ENCODE measurements at regions not wholly inside any gene's neighbourhood (a gene's known extent, or its start where the extent isn't known, plus 50 kb on each side); places are given as distances from the start of the nearest gene placed in this dataset.
"Not testable (repeated sequence)": the region's sequence is repeated elsewhere in the genome, so short reads cannot be mapped to it uniquely, and the experiment has no call there.

- DNase-seq = no peak
These were observed 87.1 kb upstream of the KCNA1 start for GRCh38 chr12:4822572-4822971.

DNA sequence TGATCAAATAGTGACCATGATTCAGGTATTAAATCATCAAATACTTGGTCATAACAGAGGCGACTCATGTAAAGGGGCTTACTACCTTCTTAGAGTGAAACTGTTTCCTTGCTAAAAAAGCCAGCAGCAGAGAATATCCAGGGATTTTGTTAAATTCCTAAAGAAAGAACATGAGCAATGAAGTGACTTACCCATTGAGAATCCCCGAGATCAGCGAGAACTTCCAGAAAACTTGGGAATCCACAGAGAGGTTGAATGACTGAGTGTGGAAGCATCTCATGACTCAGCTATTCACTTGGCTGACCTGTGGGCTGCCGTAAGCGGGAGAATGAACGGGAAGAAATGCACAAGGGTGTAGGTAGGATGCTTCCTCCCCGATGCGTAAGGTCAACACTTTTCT is 85.3 kb upstream of the KCNA1 start:
- DNase-seq = no peak

GRCh38 chr12:4825011-4825858 is 84.5 kb upstream of the KCNA1 start:
- DNase-seq = no peak

DNA sequence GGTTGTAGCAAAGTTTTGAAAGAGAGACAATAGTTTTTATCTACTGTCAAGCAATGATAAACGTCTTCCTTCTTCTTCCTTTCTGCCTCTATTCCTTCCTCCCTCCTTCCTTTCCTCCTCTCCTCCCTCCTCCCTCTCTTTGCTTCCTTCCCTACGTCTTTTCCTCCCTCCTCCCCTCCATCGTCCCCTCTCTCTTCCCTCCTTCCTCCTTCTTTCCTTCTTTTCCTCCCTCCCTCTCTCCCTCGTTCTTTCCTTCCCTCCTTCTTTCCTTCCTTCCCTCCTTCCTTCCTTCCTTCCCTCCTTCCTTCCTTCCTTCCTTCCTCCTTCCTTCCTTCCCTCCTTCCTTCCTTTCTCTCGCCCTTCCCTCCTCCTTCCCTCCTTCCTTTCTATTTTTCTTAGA is 82.8 kb upstream of the KCNA1 start:
- DNase-seq = no peak

GRCh38 chr12:4828176-4828575 is 81.5 kb upstream of the KCNA1 start:
- DNase-seq = no peak

GRCh38 chr12:4829161-4829792 is 80.4 kb upstream of the KCNA1 start:
- no peak for DNase-seq

DNA sequence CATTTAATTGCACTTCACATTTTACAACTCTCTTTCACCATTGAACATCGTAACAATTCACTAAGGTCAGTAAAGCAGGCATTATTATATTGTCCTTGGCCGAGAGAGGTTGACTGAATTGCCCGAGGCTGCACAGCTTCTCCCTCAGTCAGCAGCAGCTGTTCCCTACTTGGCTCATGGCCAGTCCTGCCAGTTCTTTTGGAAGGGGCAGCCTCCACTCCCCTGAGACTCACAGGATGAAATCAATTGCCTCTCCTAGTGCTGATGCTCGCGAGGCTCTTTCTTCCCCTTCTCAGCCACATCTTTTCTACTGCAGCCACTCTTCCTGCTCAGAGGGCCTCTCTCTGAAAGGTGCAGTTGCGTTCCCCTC is 79.9 kb upstream of the KCNA1 start:
- DNase-seq = no peak

GRCh38 chr12:4830556-4831210 is 79.0 kb upstream of the KCNA1 start:
- no peak for DNase-seq

- no peak for DNase-seq
These were observed 76.7 kb upstream of the KCNA1 start for GRCh38 chr12:4833053-4833452.

DNA sequence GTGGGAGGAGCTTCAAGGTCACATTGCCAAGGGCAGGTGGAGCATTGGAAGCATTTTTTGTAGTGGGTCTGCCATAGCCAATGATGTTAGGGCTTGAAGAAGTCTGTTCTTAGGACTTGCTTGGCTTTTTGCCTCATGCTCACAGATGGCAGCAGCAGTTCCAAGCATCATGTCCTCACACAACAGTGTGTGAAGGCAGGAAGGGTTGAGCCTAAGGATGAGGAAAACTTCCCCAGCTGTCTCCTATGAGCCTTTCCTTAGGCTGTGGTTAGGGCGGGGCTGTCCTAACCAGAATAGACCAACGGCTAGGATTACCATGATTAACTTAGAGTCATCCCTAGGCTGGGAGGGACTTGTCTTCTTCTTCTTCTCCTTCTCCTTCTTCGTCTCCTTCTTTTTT is 76.2 kb upstream of the KCNA1 start:
- no peak for DNase-seq

DNA sequence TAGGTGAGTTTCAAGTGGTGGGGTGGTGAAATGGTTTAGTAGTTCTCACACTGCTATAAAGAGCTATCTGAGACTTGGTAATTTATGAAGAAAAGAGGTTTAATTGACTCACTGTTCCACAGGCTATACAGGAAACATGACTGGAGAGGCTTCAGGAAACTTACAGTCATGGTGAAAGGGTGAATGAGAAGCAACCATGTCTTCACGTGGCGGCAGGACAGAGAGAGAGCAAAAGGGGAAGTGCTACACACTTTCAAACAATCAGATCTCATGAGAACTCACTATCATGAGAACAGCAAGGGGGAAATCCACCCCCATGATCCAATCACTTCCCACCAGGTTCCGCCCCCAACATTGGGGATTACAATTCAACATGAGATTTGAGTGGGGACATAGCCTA is 67.3 kb upstream of the KCNA1 start:
- DNase-seq = not testable (repeated sequence)

DNA sequence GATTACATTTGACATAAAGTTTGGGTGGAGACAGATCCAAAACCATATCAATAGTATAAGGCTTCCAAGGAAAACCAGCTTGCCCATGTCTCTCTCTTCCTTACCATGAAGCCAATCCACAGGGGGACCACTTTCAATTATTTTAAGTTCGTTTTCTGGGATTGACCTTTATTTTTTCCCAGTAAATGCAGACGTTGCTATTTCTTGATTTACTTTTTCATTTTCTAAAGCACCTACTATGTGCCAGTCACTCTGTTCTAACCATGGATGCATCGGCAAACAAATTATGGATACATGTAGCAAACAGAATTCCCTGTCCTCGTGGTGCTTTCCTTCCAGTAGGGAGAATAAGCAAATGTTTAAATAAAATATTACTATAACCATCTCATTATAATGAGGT is 65.8 kb upstream of the KCNA1 start:
- no peak for DNase-seq

DNA sequence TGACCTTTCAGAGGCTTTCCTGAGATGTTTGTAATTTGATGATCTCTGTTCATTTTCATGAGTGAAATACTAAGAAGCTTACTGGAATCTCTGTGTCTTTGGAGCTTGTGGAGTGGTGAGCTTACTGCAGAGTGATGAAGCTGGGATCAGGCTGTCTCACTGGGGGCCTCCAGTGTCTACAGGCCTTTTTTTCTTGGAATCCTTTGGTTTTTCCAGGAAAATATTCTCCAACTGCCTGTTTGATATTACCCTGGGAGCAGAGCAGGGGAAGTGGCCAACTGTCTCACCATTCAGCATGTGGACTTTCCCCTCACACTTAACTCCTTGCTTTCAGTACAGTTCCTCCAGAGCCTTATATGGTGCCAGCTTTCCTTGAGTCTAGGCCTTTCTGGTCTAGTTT is 62.0 kb upstream of the KCNA1 start:
- DNase-seq = no peak

DNA sequence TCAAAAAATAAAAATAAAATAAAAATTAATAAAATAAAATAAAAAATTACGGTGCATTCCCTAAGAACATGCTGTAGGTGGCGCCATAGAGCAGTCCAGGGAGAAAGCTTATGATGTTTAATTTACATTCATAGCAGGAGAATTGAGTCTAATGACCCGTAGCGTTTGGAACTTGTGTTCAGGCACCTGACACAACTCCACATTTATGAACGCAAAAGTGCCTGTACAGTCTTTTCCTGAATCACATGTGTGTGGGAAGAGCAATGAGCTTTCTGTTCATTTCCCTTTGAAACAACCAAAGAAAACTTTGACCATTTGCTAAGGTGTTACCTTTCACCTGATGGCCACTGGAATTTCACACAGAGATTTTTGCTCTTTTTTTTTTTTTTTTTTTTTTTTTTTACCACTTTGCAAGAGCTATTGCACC is 60.6 kb upstream of the KCNA1 start:
- no peak for DNase-seq

DNA sequence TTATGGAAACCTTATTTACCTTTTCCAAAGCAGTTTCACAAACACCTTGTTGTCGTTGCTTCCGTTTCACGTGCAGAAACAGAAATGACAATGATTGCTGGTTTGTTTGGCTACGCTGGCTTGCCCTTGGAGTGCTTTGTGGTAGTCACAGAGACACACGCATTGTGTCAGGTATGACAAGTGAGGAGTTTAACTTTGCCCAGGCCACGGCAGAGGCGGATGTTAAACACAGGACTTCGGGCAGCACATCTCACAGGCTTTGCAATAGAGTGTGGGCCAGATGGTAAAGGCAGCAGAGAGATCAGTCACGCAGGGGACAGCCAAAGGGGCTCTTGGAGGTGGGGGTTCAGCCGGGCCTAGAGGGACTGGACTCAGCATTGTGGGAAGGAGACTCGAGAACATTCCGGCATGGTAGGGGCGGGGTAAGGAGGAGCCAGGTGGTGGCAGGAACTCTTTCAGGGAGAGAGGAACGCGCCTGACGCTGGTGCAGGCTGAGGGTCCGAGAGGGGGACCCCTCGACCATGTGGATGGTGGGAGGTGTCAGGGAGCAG is 59.8 kb upstream of the KCNA1 start:
- DNase-seq = no peak

DNA sequence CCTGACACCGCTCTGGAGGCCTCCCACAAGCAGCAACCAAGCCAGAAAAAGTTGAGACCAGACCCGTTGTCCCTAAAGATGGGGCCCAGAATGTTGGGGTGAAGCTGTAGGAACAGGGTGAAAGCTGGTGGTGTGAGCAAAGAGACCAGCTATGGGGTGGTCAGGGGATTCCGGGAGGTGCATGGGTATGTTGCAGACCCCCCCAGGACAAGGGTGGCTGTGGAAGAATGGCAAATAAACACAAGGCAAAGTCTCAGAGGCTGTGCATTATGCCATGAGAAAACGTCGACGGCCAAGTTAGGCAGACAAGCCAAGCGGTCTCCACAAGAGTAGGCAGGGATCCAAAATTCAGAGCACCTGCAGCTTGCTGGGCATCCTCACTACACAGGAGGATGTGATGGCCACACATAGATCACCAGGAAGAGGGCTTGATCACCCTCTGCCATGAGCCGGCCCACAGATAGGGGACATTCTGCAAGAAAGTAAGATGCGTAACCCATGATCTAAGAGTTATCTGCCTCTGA is 58.8 kb upstream of the KCNA1 start:
- DNase-seq = no peak

- DNase-seq = no peak
These were observed 57.4 kb upstream of the KCNA1 start for GRCh38 chr12:4852308-4852707.

- no peak for DNase-seq
These were observed 56.8 kb upstream of the KCNA1 start for GRCh38 chr12:4852911-4853310.

GRCh38 chr12:4855121-4855924 is 54.4 kb upstream of the KCNA1 start:
- peak; percentile 61 for DNase-seq

DNA sequence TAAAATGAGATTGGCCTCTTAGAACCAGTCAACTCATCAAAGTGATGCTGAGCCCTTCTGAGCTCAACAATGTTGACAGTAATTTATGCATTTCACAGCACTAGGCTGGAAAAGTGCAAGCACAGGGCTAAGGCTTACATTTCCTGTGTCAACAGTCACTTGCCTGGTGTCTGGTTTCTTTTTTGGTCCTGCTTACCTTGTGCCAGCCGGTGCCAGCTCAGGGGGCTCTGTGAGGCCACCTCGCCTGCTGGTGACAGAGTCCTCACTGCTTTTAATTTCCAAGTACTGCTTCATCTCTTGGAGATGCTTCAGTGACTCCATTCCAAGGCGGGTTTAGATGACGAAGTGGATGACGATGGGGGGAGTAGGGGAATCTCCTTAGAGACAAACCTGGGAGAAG is 53.1 kb upstream of the KCNA1 start:
- no peak for DNase-seq

DNA sequence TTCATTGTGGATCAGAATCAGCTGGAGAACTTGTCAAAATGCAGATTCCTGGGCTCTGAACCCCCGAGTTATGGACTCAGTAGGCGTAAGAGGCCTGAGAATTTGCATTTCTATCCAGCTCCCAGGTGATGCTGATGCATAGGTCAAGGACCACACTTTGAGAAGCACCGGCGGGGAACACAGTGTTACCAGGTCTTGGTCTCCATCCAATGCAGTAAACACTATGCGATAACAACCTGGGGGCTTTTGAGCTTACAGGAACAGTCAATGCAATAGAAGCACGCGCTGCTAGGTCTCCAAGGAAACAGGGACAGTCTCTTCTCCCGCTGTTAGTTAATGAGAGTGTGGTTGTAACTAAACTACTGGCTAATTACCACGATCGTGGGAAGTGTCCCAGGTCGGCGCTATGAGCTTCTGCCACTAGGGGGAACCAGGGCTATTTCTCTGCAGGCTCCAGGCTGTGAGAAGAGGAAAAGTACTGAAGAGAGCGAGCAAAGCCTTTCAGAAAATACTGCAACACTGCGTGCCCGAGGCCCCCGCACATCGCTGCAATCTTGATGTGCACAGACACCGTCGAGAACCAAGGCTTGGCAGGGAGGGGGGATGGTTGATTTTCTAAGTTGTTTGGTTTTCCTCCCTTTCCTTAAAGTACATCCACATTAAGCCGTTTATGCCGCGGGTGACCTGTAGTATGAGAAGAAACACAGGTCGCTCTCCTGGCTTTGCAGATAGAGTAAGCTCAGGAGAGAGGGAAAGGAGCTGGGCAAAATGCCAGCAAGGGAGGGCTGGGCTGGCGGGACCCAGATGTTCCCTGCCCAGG is 52.0 kb upstream of the KCNA1 start:
- peak; percentile 68 for DNase-seq

GRCh38 chr12:4858386-4858785 is 51.3 kb upstream of the KCNA1 start:
- DNase-seq = no peak
